GM19023 (cell line): ENCODE measurements at regions not wholly inside any gene's neighbourhood (a gene's known extent, or its start where the extent isn't known, plus 50 kb on each side); places are given as distances from the start of the nearest gene placed in this dataset.
"Not testable (repeated sequence)": the region's sequence is repeated elsewhere in the genome, so short reads cannot be mapped to it uniquely, and the experiment has no call there.

Experiments used
- ATAC-seq: cut with Tn5 transposase; IDR thresholded peaks from one replicate; pipeline ENCODE4 v1.9.1; 2021; ENCODE audit warnings: mild to moderate bottlenecking, moderate library complexity; ENCODE audit not compliant: unreplicated experiment

- ATAC-seq: peak; percentile 70
These were observed 133.9 kb upstream of the GCFC2 start for GRCh38 chr2:75844651-75845050.

- not testable (repeated sequence) for ATAC-seq
These were observed 123.9 kb upstream of the GCFC2 start for GRCh38 chr2:75834588-75834987.

- ATAC-seq: no peak
These were observed 122.7 kb upstream of the GCFC2 start for GRCh38 chr2:75833386-75833785.

GRCh38 chr2:75828826-75829225, 118.1 kb upstream of the GCFC2 start:
- no peak for ATAC-seq

GRCh38 chr2:75823515-75823914, 112.8 kb upstream of the GCFC2 start:
- ATAC-seq: not testable (repeated sequence)

- no peak for ATAC-seq
These were observed 111.6 kb upstream of the GCFC2 start for GRCh38 chr2:75822336-75822735.

GRCh38 chr2:75820693-75821092, 110.0 kb upstream of the GCFC2 start:
- no peak for ATAC-seq

- ATAC-seq: no peak
These were observed 100.1 kb upstream of the GCFC2 start for GRCh38 chr2:75810611-75811330.

GRCh38 chr2:75808793-75809535, 98.2 kb upstream of the GCFC2 start:
- no peak for ATAC-seq

- ATAC-seq: no peak
These were observed 97.3 kb upstream of the GCFC2 start for GRCh38 chr2:75807992-75808391.

- no peak for ATAC-seq
These were observed 90.7 kb upstream of the GCFC2 start for GRCh38 chr2:75801234-75801982.

GRCh38 chr2:75800456-75800855, 89.7 kb upstream of the GCFC2 start:
- ATAC-seq: peak; percentile 73

GRCh38 chr2:75799859-75800258, 89.1 kb upstream of the GCFC2 start:
- peak; percentile 65 for ATAC-seq

GRCh38 chr2:75798569-75798968, 87.9 kb upstream of the GCFC2 start:
- no peak for ATAC-seq

GRCh38 chr2:75792996-75793395, 82.3 kb upstream of the GCFC2 start:
- ATAC-seq: no peak

GRCh38 chr2:75792146-75792545, 81.4 kb upstream of the GCFC2 start:
- no peak for ATAC-seq

GRCh38 chr2:75790814-75791467, 80.2 kb upstream of the GCFC2 start:
- ATAC-seq: peak; percentile 44

- ATAC-seq: no peak
These were observed 79.6 kb upstream of the GCFC2 start for GRCh38 chr2:75790121-75790813.

- no peak for ATAC-seq
These were observed 78.2 kb upstream of the GCFC2 start for GRCh38 chr2:75788902-75789301.

- ATAC-seq: no peak
These were observed 77.4 kb upstream of the GCFC2 start for GRCh38 chr2:75788154-75788553.
